ENCODE measurements at regions not wholly inside any gene's neighbourhood (a gene's known extent, or its start where the extent isn't known, plus 50 kb on each side); places are given as distances from the start of the nearest gene placed in this dataset.
"Not testable (repeated sequence)": the region's sequence is repeated elsewhere in the genome, so short reads cannot be mapped to it uniquely, and the experiment has no call there.

- peaks cover 16 to 42% of the 10 kb centered on the region in 2 donors for H3K4me1 ChIP-seq (ENCODE audit: control insufficient read depth in 1 of 2, low read depth in 2 of 2)
- no peaks in the 10 kb centered on the region for H3K36me3 ChIP-seq
- H3K9me3 ChIP-seq = no peaks in the 10 kb centered on the region
- peak overlapping the region; percentile 55 to 57 for H3K27ac ChIP-seq
- ATAC-seq (ENCODE audit: insufficient number of reproducible peaks, low FRiP score, low read depth) (no peak), DNase-seq (ENCODE audit: low spot score) (no peak)
- TF ChIP-seq, protein P1, sequence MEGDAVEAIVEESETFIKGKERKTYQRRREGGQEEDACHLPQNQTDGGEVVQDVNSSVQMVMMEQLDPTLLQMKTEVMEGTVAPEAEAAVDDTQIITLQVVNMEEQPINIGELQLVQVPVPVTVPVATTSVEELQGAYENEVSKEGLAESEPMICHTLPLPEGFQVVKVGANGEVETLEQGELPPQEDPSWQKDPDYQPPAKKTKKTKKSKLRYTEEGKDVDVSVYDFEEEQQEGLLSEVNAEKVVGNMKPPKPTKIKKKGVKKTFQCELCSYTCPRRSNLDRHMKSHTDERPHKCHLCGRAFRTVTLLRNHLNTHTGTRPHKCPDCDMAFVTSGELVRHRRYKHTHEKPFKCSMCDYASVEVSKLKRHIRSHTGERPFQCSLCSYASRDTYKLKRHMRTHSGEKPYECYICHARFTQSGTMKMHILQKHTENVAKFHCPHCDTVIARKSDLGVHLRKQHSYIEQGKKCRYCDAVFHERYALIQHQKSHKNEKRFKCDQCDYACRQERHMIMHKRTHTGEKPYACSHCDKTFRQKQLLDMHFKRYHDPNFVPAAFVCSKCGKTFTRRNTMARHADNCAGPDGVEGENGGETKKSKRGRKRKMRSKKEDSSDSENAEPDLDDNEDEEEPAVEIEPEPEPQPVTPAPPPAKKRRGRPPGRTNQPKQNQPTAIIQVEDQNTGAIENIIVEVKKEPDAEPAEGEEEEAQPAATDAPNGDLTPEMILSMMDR (IDR thresholded peaks at IDR 0.05) = no peak
- no peaks in the 10 kb centered on the region for H3K27me3 ChIP-seq (replicated peaks; ENCODE audit: insufficient read depth)
- no peak overlapping the region for H3K4me3 ChIP-seq
Measured at GRCh38 chr9:13915131-13915530, 398.8 kb downstream of the NFIB start.

- Histone ChIP-seq H3K27me3 (replicated peaks; ENCODE audit: insufficient read depth) (no peaks in the 10 kb centered on the region), H3K4me3 (no peak overlapping the region), H3K36me3 (no peaks in the 10 kb centered on the region), H3K4me1 (ENCODE audit: control insufficient read depth in 1 of 2, low read depth in 2 of 2) (peaks cover 13 to 24% of the 10 kb centered on the region in 2 donors), H3K27ac (no peak overlapping the region), H3K9me3 (no peaks in the 10 kb centered on the region)
- no peak for DNase-seq (ENCODE audit: low spot score)
- no peak for ATAC-seq (ENCODE audit: insufficient number of reproducible peaks, low FRiP score, low read depth)
- TF ChIP-seq, protein P1 (IDR thresholded peaks at IDR 0.05) = no peak
Measured at GRCh38 chr9:13911473-13911872, 402.5 kb downstream of the NFIB start.

- peaks cover 6 to 24% of the 10 kb centered on the region in 2 donors for H3K4me1 ChIP-seq (ENCODE audit: control insufficient read depth in 1 of 2, low read depth in 2 of 2)
- H3K36me3 ChIP-seq; ATAC-seq (ENCODE audit: insufficient number of reproducible peaks, low FRiP score, low read depth); H3K27ac ChIP-seq; H3K9me3 ChIP-seq; H3K27me3 ChIP-seq (replicated peaks; ENCODE audit: insufficient read depth); H3K4me3 ChIP-seq; DNase-seq (ENCODE audit: low spot score): not testable (repeated sequence)
Measured at GRCh38 chr9:13907842-13908241, 406.1 kb downstream of the NFIB start.

DNA sequence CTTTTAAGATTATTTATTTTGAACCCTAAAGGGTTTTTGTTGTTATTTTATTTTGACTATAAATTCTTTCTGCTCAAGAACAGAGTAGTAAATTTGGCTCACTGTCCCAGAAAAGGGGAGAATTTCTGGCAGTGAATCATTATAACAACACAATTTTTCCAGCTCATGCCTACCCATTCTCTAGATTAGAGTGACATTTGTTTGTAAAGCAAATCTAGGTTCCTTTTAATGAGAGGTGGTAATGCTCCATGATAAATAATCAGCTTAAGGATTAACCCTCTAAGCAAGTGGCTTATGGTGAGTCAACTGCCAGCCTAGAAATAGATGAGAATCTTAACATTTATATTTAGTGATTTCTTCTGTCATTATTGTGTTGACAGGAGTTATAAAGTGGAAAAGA is 409.2 kb downstream of the NFIB start:
- Histone ChIP-seq H3K36me3 (no peaks in the 10 kb centered on the region), H3K27ac (peak overlapping the region in 1 of 2 donors; percentile 10), H3K9me3 (no peaks in the 10 kb centered on the region), H3K4me1 (ENCODE audit: control insufficient read depth in 1 of 2, low read depth in 2 of 2) (peaks cover 10 to 41% of the 10 kb centered on the region in 2 donors), H3K4me3 (no peak overlapping the region), H3K27me3 (replicated peaks; ENCODE audit: insufficient read depth) (no peaks in the 10 kb centered on the region)
- ATAC-seq (ENCODE audit: insufficient number of reproducible peaks, low FRiP score, low read depth) (no peak), DNase-seq (ENCODE audit: low spot score) (no peak)
- TF ChIP-seq, protein P1 (IDR thresholded peaks at IDR 0.05) = no peak

GRCh38 chr9:13904311-13904710 is 409.6 kb downstream of the NFIB start:
- DNase-seq (ENCODE audit: low spot score) (no peak), ATAC-seq (ENCODE audit: insufficient number of reproducible peaks, low FRiP score, low read depth) (no peak)
- peak overlapping the region in 1 of 2 donors; percentile 19 for H3K27ac ChIP-seq

More at GRCh38 chr9:13904311-13904710, 409.6 kb downstream of the NFIB start:
- Histone ChIP-seq H3K9me3 (no peaks in the 10 kb centered on the region), H3K4me3 (no peak overlapping the region), H3K27me3 (replicated peaks; ENCODE audit: insufficient read depth) (no peaks in the 10 kb centered on the region), H3K4me1 (ENCODE audit: control insufficient read depth in 1 of 2, low read depth in 2 of 2) (peaks cover 10 to 43% of the 10 kb centered on the region in 2 donors), H3K36me3 (no peaks in the 10 kb centered on the region)
- TF ChIP-seq, protein P1 (IDR thresholded peaks at IDR 0.05) = no peak

Data from thoracic aorta (tissue), 2 donors.